GM19035 (cell line): ENCODE measurements at regions not wholly inside any gene's neighbourhood (a gene's known extent, or its start where the extent isn't known, plus 50 kb on each side); places are given as distances from the start of the nearest gene placed in this dataset.

Experiments used
- ATAC-seq: cut with Tn5 transposase; IDR thresholded peaks from one replicate; pipeline ENCODE4 v1.9.1; 2021; ENCODE audit not compliant: unreplicated experiment

DNA sequence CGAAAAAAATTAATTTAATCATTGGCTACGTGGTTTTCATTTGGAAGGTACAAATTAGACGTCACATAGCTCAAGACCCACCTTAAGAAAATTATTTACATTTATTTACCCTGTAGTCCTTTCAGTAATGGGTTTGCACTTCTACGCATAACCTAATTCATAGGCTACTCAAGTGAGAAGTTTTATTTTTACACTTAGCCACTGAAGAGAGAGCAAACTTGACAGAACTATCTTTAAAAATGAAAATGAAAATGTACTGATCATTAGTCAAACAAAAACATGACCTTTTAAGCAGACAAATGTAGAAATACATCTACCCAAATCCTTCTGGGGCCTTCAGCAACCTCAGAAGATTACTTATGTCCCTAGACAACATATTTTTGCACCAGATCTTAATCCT lies 269.4 kb upstream of the TTC14 start:
- peak; percentile 68 for ATAC-seq

DNA sequence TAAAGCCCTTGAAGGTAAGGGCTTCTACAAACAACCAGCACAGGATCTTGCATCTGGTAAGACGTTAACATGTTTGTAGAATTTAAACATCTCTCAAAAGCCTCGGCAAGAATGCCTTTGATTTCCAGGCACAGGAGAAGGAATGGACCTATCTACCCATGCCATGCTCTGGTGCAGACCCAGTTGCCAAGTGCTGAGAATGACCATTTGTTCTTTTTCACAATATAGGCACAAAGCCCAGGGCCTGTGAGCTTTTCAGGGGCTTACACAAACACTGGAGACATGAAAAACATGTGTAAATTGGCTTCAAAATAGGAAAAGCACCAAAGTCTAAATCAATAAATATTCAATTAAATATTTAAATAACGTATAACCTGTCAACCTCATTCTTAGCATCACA lies 266.9 kb upstream of the TTC14 start:
- ATAC-seq, result no peak

DNA sequence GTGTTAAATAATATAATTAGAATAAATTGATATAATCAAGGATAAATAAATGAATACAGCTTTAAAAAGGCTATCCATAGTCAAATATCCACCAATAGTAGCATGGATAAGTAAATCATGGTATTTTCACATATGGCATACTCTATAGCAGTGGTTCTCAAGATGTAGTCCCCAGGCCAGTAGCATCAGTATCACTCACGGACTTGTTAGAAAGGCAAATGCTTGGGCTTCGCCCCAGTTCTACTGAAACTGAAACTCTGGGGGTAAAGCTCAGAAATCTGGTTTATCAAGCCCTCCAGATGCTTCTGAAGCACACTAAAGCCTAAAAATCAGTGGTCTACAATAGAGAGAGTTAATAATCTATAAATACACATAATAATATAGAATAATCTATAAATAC lies 261.6 kb upstream of the TTC14 start:
- no peak for ATAC-seq

DNA sequence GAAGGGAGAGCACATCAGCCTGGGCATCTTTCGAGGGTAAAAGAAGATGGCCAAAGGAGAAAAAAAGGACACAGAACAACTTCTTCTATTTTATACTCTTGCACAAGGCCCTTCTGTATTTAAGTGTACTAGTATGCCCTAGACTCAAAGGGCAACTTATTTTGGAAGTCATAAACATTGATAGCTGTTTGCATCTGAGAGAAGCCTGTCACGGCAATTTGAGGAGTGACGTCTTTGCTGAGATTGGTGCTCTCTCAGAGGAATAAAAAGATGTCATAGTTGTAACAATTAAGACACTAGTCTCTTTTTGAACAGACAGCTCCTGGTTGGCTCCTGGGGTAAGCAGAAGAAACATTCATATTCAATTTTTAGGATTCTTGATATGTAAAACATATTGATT lies 260.4 kb upstream of the TTC14 start:
- ATAC-seq, result no peak

DNA sequence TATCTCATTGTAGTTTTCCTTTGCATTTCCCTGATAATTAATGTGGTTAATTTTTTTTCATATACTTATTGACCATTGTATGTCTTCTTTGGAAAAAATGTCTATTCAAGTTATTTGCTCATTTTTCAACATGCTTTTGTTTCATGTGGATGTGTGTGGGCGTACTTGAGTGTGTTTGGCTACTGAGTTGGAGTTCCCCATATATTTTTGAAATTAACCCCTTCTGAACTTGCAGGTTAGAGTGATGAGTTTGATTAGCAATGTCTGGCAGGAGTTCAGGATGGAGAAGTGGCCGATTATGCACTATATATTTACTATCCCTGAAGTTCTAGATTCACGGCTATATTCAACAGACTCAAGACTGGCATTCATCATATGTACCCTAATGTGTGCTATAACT lies 250.4 kb upstream of the TTC14 start:
- no peak for ATAC-seq

DNA sequence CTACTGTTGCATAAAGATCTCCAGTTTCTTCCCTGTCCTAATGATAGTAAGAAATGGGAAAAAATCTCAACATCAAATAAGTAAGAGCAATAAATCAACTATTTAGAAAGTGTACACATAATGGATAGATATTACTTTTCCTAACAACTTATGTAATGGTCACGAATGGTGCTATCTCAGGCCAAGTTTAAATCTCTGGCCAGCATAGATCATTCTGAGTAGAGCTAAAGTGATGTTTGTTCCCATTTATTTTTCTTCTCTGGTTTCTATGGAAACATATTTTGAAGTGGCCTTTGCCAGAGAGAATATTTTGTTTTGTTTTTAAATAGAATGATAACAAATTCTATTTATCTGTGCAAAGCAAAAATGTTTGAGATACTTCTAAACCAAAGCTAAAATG lies 249.7 kb upstream of the TTC14 start:
- ATAC-seq, result no peak

DNA sequence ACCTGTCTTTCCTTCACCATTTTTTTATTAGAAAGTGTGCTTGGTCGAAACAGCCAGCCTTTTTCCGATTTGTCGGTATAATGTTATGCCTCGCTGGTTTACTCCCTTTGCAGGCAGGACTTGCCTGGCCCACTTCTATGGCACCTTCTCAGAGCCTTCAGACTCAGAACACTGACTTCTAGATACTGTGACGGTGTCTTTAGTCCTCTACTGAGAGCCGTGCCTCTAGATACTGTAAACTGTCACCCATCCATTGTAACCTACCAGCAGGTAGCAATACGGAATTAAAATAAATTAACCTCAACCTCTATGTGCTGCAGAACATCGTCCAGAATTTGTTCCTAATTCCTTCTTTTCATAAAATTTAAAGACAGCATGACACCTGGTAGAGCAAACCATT lies 247.7 kb upstream of the TTC14 start:
- ATAC-seq, result no peak

DNA sequence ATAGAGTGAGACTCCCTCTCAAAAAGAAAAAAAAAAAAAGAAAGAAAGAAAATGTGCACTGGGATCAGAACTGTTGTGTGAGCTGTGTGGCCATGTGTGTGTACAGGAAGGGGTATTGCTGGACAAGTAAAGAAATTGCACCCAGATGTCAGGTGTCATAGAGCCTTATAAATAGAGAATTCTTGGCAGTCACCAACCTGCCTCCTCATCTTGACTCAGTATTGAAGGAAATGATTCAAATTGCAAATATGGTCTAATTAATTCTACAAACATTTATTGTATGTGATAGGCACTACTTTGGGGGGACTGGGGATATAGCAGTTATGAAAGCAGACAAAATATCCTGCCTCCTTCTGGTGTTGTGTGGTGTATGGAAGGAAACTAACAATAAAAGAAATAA lies 243.8 kb upstream of the TTC14 start:
- no peak for ATAC-seq

DNA sequence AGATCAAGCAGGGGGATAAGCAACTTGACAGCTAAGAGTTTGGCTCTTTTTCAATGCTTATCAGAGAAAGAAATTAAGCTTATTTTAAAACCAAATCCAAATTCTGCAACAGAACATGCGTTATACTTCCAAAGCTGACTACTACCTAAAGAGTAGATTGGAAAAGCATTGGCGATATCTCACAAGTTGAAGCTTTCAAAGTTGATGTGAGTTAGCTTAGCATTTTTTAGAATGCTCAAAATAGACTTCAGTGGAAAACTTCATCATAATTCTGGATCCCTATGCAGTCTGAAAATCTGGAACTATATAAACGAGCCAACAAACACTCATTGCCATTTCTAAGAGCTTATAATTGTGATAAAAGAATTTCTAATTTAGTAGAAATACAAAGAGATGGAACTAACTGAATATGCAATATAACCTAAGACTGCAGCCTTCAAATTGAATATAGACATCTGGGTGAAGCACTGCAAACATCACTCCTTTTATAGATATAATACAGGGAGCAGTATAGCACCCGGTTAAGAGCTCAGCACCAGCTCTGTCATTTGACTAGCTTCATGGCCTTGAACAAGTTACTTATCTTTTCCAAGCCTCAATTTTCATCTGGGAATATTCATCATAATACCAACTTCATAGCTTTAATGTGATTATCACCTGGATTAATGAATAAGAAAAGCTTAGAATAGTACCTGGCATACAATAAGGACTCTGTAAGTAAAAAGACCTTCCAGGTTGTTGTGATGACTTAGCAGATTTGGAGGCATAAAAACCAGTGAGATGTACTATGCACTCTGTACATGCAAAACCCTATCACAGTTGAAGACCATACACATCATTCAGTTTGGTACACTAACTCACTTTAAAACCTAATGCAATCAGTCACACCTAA lies 242.7 kb upstream of the TTC14 start:
- no peak for ATAC-seq

DNA sequence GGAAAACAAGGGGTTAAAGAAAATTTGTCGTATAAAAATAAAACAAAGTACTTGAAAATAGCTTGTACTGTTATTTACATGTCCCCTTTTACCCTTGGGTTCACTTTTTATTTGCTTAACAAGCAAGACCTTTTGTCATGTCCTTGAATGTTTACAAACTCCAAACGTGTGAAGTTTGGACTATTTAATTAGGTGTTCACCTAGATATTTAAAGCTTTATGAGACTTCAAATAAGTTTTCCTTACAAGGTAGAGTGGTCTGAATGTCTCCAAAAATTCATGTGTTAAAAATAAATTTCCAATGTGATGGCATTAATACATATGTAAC lies 242.0 kb upstream of the TTC14 start:
- ATAC-seq, result no peak

DNA sequence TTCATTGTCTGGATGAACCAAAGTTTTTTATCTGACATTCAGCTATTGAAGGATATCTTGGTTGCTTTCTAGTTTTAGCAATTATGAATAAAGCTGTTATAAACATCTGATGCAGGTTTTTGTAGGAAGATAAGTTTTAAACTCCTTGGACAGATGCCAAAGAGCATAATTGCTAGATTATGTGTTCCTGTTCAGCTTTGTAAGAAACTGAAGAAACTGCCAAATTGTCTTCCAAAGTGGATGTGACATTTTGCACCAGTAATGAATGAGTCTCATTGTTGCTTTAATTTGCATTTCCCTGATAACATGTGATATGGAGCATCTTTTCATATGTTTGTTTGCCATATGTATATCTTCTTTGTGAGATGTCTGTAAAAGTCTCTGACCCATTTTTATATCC lies 239.9 kb upstream of the TTC14 start:
- ATAC-seq, result no peak

DNA sequence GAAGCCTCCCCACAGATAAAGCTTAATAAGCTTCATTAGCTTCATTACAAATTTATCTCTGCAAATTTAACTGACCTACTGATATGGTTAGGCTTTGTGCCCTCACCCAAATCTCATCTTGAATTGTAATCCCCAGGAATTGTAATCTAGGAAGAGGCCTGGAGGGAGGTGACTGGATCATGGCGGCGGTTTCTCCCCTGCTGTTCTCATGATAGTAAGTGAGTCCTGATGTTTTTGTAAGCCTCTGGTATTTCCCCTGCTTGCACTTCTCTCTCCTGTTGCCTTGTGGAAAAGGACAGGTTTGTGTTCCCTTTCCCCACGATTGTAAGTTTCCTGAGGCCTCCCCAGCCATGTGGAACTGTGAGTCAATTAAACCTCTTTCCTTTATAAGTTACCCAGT lies 226.1 kb upstream of the TTC14 start:
- ATAC-seq, result no peak

DNA sequence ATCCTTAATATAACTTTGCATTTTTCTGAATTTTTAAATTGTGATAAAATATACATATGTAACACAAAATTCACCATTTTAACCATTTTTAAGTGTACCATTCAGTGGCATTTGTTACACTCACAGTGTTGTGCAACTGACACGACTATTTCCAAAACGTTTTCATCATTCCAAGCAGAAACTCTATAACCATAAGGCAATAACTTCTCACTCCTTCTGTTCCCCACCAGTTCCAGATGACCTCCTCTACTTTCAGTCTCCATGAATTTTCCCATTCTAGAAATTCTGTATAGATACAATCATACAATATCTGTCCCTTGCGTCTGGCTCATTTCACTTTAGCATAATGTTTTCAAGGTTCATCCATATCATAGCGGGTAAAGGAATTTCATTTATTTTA lies 223.5 kb upstream of the TTC14 start:
- no peak for ATAC-seq

DNA sequence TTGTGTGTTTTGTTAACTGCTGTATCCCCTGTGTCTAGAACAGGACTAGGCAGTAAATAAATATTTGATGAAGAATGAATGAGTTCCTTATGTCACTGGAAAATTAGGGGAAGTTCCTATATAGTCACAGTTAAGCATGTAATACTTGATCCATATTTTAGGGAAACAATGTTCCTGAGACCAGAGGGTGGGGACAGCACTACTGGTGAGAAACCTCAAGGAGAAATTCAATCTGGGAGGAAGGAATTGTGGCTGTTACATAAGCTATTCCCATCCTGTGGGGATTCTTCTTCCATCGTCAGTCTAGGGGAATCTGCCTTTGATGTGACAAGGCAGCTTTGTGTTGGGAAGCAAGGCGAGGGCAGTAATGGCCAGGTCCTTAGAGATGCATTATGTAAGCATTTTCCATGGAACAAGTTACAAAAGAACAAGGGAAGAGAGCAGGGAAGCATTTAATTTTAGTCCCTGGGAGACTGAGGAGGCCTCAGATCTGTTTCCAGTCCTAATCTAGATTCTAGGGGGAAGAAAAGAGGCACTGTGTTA lies 219.3 kb upstream of the TTC14 start:
- no peak for ATAC-seq

DNA sequence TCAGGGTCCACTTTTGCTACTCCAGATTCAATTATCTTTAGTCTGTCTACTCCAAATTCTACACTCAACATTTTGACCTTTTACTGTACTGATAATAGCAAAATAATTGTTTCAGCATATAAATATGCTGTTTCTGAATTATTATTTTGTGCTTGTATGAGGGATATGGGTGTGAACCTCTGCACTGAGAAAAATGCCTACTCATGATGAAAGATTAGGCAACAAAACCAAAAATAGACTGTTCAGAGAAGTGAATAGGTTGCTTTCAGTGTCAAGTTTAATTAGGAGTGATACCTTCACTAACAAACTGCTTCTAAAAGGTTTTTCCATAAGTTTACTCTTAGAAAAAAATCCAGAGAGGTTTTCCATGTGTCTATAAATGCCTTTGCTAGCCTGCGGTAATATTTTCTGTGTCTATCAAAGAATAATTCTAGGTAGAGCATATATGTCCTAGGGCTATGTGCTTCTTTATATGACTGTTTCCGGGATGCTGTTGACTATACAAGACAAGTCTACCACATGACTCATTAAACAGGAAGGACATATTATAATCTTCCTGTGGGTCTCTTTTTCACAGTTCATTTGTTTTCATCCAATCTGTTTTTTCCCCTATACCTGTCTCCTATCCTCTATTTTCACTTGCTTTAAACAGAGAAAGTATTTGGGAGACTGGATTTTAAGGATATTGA lies 218.5 kb upstream of the TTC14 start:
- ATAC-seq, result no peak

DNA sequence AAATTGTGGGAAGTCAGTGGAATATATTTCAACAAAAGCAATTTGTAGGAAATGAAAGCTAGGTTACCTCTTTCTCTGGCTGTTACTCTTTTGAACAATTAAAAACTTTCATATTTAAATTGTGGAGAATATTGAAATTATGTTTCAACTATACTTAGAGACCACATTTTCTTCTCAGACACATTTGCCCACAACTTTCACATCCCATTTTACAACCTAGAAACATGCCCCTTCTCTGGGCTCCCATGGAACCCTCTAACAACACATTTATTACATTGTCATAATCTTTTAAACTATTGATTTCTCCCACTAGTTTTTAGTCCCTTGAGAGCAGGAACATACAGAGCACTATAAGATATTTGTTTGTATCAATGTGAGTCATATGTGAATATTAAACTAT lies 211.7 kb upstream of the TTC14 start:
- ATAC-seq, result no peak

DNA sequence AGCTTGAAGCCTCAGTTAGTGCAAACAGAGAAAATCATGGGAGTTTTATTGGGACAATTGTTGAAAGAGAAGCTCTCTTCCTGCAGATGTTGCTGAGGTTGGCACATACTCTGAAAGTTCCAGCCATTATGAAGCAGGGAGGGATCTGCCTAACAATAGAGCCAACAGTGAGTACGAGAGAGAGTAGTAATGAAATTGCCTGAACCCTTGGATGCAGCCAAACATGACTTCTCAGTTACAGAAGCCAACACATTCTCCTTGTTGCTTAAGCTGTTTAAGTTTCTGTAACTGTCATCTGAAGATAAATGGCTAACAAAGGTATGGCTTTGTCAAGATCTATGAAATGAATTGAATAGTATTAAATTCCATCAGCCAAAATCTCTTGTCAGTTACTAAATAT lies 211.0 kb upstream of the TTC14 start:
- ATAC-seq, result no peak

DNA sequence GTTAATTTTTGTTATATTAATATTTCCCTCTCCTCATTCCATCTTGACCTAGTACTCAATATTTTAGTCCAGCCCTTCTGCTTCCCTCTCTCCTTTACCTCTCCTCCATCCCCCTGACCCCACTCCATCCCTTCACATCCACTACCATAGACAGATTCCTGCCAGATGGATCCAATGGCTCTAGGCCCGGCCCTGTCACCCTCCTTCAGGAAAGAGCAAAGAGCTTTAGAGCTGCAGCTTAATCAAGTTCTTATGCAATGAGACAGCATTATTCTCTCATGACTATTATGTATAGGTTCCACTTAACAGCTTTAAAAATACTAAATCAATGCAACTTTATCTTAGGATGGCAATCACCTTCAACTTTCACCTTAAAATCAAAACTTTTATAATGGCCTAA lies 200.7 kb upstream of the TTC14 start:
- ATAC-seq, result no peak

DNA sequence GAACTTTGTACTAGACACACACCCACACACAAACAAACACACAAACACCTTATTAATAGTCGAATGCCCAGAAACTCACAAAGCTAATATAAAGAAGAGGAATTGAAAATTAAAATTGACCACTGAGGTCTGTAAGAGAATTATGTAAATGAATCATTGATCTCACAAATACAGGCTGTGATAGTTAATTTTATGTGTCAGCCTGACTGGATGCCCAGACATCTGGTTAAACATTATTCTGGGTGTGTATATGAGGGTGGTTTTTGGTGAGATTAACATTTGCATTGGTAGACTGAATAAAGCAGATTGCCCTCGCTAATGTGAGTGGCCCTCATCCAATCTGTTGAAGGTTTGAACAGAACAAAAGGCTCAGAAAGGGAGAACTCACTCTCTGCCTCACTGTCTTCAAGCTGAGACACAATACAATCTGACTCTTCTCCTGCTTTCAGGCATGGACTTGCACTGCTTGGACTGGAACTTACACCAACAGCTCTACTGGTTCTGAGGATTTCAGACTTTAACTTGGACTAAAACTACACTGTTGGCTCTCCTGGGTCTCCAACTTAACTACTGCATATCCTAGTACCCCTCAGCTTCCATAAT lies 199.4 kb upstream of the TTC14 start:
- ATAC-seq, result no peak

DNA sequence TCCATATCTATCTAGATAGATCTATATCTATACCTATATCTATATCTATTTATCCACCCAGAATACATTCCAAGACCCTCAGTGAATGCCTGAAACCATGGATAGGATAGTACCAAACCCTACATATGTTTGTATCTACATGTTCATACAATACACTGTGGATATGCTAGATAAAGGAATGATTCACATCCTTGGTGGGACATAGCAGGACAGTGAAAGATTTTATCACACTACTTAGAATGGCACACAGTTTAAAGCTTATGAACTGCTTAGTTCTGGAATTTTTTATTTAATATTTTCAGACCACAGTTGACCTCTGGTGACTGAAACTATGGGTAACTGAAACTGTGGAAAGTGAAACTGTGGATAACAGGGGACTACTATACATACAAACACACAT lies 198.8 kb upstream of the TTC14 start:
- ATAC-seq, result no peak

DNA sequence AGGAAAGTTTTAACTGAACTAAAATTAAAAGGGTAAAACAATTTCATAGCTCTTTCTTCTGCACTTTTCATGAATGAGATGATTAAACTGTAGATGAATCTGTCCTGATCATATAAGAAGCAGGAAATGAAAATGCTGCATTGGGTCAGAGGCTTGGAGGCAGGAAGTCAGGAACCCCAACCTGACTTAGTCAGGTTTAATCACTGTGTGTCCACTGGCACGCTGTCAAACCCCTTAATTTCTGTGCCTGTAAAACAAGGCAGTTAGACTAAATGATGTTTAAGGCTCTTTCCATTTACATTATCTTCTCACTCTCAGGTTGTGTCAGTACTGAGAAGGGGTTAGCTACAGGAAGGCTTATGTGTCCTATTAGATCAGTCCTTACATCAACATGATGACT lies 193.3 kb upstream of the TTC14 start:
- no peak for ATAC-seq

DNA sequence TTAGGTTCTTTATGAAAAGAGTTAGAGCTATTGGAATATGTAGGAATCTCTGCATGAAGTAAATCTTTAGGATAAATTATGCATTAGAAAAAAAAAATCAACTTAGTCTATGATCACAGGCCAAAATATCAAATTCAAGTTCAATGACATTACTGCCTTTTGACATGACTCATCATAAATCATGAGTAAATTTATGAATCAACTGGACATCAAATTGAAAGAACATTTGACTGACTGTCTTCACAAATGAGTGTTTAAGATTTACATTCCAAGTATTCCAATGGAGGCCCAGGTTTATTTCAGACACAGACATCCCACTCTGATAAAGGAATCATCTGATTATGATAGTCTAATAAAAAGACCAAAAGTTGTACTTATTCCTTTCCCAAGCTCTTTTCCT lies 192.8 kb upstream of the TTC14 start:
- no peak for ATAC-seq
